ENCODE measurements at regions not wholly inside any gene's neighbourhood (a gene's known extent, or its start where the extent isn't known, plus 50 kb on each side); places are given as distances from the start of the nearest gene placed in this dataset.

DNA sequence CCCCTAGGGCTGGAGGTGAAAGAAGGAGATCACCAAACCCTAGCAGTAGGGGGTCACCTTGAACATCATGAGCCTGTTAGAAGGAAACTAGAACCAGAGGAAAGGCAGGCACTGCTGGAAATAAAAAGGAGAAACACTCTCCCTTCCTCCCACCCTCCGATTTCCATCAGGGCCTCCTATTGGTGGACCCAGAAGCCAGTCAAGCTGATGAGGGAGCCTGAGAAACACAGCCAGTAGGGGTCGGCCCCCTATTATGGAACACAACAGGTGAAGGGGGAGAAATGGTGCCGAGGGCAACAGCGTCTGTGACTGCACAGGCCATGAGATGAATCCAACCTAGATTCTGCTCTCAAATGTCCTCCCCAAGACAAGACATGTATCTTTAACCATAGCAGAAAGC lies 156.1 kb upstream of the LRFN2 start (continued):
- TF ChIP-seq PBX2 (CRISPR knock-in tag; IDR thresholded peaks at IDR 0.05; ENCODE audit: low read depth) (peak; percentile 64), PBX2 (tag; conservative IDR thresholded peaks at IDR 0.05; ENCODE audit: low read depth) (peak; percentile 84)

GRCh38 chr6:40740518-40740917 lies 153.4 kb upstream of the LRFN2 start:
- Histone ChIP-seq H3K27ac (ENCODE audit: extremely low read depth, low read depth, low read length) (no peak overlapping the region), H3K9me1 (ENCODE audit: control insufficient read depth, insufficient read depth, low read length) (no peaks in the 10 kb centered on the region), H3K4me2 (ENCODE audit: insufficient read depth, low read length) (no peak overlapping the region), H3K4me1 (replicated peaks in 1 of 2; ENCODE audit: control insufficient read depth in 2 of 2, insufficient read depth in 2 of 2, low read length in 2 of 2) (no peaks in the 10 kb centered on the region), H3K27me3 (ENCODE audit: control insufficient read depth in 2 of 2, insufficient read depth in 2 of 2, low read length in 2 of 2) (peaks cover 21 to 48% of the 10 kb centered on the region in 2 experiments), H3K9me3 (replicated peaks; ENCODE audit: control insufficient read depth, insufficient read depth, low read depth, low read length) (no peaks in the 10 kb centered on the region), H3K79me2 (ENCODE audit: control insufficient read depth, insufficient read depth, low read length) (no peaks in the 10 kb centered on the region), H2AFZ (ENCODE audit: low read depth, low read length) (no peak overlapping the region), H3K36me3 (ENCODE audit: control insufficient read depth, insufficient read depth, low read length) (no peaks in the 10 kb centered on the region), H3K4me3 (no peak overlapping the region), H3K9ac (ENCODE audit: insufficient read depth in 1 of 2, low read depth in 2 of 2, low read length in 2 of 2) (no peak overlapping the region), H4K20me1 (replicated peaks; ENCODE audit: control insufficient read depth, insufficient read depth, low read length) (0 out of 2 replicates have a peak, but pooled peaks cover 6% of the 10 kb centered on the region)
- no peak for FAIRE-seq
- WGBS (ENCODE audit: insufficient coverage, low coverage, missing lambda C conversion rate), result 0% methylated on average over 3 of the region's 3 CpGs
- ChIA-PET CTCF (ENCODE audit: low intra/inter-chr PET ratio) (no interaction called here), POLR2A (no interaction called here)
- DNase-seq (ENCODE audit: extremely low read depth in 1 of 4, low spot score in 3 of 4), result no peak
- intact Hi-C loops (cut with micrococcal nuclease) (no loop called here), in situ Hi-C loops (cut with MboI) (no loop called here)
- no peak for ATAC-seq
- no TSS peak for BruUV-seq (replicated peaks)
- TF ChIP-seq, protein P1, sequence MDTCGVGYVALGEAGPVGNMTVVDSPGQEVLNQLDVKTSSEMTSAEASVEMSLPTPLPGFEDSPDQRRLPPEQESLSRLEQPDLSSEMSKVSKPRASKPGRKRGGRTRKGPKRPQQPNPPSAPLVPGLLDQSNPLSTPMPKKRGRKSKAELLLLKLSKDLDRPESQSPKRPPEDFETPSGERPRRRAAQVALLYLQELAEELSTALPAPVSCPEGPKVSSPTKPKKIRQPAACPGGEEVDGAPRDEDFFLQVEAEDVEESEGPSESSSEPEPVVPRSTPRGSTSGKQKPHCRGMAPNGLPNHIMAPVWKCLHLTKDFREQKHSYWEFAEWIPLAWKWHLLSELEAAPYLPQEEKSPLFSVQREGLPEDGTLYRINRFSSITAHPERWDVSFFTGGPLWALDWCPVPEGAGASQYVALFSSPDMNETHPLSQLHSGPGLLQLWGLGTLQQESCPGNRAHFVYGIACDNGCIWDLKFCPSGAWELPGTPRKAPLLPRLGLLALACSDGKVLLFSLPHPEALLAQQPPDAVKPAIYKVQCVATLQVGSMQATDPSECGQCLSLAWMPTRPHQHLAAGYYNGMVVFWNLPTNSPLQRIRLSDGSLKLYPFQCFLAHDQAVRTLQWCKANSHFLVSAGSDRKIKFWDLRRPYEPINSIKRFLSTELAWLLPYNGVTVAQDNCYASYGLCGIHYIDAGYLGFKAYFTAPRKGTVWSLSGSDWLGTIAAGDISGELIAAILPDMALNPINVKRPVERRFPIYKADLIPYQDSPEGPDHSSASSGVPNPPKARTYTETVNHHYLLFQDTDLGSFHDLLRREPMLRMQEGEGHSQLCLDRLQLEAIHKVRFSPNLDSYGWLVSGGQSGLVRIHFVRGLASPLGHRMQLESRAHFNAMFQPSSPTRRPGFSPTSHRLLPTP (IDR thresholded peaks at IDR 0.05; ENCODE audit: borderline replicate concordance, extremely low read depth, insufficient read length), result no peak
- TF ChIP-seq, protein P2, sequence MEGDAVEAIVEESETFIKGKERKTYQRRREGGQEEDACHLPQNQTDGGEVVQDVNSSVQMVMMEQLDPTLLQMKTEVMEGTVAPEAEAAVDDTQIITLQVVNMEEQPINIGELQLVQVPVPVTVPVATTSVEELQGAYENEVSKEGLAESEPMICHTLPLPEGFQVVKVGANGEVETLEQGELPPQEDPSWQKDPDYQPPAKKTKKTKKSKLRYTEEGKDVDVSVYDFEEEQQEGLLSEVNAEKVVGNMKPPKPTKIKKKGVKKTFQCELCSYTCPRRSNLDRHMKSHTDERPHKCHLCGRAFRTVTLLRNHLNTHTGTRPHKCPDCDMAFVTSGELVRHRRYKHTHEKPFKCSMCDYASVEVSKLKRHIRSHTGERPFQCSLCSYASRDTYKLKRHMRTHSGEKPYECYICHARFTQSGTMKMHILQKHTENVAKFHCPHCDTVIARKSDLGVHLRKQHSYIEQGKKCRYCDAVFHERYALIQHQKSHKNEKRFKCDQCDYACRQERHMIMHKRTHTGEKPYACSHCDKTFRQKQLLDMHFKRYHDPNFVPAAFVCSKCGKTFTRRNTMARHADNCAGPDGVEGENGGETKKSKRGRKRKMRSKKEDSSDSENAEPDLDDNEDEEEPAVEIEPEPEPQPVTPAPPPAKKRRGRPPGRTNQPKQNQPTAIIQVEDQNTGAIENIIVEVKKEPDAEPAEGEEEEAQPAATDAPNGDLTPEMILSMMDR (IDR thresholded peaks at IDR 0.05 in 2 of 3, conservative IDR thresholded peaks at IDR 0.05 in 1 of 3; ENCODE audit: insufficient read depth in 2 of 3, low read depth in 1 of 3, low read length in 3 of 3), result no peak
- TF ChIP-seq BCL6 (CRISPR knock-in tag; IDR thresholded peaks at IDR 0.05), result no peak
- no peak for TF ChIP-seq NR2C1 (IDR thresholded peaks at IDR 0.05)
- no peak for TF ChIP-seq NR2C1 (tag; IDR thresholded peaks at IDR 0.05)
- TF ChIP-seq TSC22D4 (tag; IDR thresholded peaks at IDR 0.05), result no peak
- no peak for TF ChIP-seq ZBTB8A (IDR thresholded peaks at IDR 0.05; ENCODE audit: partially characterized antibody)
- TF ChIP-seq PRPF4 (IDR thresholded peaks at IDR 0.05; ENCODE audit: insufficient read depth, low read depth, low read length, poor library complexity, severe bottlenecking), result no peak
- no peak for TF ChIP-seq THRAP3 (IDR thresholded peaks at IDR 0.05; ENCODE audit: borderline replicate concordance)
